ENCODE measurements at regions not wholly inside any gene's neighbourhood (a gene's known extent, or its start where the extent isn't known, plus 50 kb on each side); places are given as distances from the start of the nearest gene placed in this dataset.
"Not testable (repeated sequence)": the region's sequence is repeated elsewhere in the genome, so short reads cannot be mapped to it uniquely, and the experiment has no call there.

- TF ChIP-seq CTCF (conservative IDR thresholded peaks at IDR 0.05); ZFX (IDR thresholded peaks at IDR 0.05): not testable (repeated sequence)
Observed at GRCh38 chr5:96097488-96097887, 135.8 kb upstream of the ELL2 start.

Measured in C4-2B (cell line).